GM19452 (cell line): ENCODE measurements at regions not wholly inside any gene's neighbourhood (a gene's known extent, or its start where the extent isn't known, plus 50 kb on each side); places are given as distances from the start of the nearest gene placed in this dataset.

Source experiments
- ATAC-seq: cut with Tn5 transposase; IDR thresholded peaks from one replicate; pipeline ENCODE4 v1.9.1; 2021; ENCODE audit not compliant: unreplicated experiment

DNA sequence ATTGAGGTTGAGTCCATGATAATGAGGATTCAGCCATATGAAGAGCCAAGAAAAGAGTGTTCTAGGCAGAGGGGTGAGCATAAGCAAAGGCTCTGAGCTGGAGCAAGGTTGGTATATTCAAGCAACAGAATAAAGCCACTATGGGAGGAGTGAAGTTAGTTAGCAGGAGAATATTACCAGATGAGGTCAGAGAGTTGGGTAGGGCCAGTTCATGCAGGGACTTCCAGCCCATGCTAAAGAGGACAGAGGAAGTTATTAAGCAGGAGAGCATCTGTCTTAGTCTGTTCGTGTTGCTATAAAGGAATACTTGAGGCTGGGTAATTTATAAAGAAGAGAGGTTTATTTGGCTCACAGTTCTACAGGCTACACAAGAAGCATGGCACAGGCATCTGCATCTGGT lies 57.1 kb upstream of the ATG10 start:
- no peak for ATAC-seq

DNA sequence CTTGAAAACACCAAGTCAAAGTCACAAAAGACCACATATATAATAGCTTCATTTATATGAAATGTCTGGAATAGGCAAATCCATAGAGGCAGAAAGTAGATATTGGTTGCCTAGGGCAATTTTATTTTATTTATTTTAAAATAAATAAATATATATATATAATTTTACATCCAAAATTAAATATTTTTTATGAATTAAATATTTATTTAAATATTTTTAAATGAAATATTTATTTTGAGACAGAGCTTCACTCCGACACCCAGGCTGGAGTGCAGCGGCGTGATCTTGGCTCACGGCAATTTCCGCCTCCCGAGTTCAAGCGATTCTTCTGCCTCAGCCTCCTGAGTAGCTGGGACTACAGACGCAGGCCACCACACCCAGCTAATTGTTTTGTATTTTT lies 58.9 kb upstream of the ATG10 start:
- ATAC-seq, result no peak

GRCh38 chr5:81909677-81910076 lies 62.1 kb upstream of the ATG10 start:
- peak; percentile 66 for ATAC-seq

- no peak for ATAC-seq
Measured at GRCh38 chr5:81908771-81909170, 63.1 kb upstream of the ATG10 start.

DNA sequence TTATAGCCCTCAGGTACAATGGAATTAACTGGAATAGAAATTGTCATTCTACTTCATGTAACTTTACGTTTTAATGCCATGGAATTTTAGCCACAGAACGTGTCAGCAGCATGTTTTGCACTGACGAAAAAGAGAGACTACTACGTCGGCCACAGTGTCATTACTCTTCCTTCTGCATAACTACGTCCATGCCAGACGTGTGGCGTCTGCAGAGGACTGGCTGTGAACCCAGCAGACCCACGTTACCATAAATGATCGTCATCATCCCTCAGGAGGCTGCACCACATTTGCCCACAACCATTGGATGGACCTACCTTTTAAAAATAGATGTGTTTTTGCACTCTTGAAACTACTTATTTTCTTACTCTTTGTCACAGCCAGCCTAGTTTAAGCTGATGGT lies 63.8 kb upstream of the ATG10 start:
- ATAC-seq, result no peak

DNA sequence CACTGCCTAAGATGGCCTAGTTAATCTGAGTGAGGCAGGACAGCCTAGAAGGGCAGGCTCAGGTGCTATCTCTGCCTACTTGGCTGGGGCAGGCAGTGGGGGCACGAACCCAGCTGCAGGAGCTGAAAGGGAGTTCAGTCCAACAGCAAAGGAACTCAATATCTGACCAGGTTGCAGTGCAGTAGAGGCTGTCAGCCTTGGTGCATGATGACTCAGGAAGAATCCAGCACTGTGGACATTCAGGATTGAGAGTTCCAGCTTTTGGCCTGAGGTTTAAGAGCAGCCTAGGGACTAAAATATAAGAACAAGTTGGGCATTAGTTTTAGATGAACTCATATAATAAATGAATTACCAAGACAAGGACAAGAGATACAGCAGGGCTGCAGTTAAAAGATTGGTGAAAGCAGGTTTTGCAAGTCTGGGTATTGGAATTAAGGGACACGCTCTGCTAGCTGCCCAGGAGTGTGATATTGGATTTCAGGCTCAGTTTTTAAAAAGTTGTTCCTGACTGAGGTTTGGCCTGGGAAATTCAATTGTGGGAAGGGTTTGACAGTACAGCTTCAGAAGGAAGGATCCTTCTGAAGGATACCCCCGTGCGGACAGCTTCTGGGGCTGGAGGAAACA lies 64.7 kb upstream of the ATG10 start:
- ATAC-seq, result no peak

DNA sequence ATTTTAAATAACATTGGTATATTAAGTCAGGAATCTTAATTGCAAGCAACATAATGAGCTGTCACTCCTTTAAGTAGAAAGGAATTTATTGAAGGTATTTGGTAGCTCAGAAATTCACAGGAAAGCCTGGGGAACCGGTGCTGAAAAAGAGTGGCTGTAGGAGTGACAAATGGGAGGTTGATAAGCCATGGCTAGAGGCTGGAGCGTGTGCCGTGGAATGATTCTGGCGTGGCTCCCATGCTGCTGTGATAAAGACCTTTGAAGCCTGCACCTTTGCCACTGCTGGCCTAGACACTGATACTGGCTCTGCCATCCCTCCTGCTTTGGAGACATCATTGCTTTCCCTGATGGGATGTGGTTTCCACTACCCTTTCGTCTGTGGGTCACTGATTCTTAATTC lies 65.7 kb upstream of the ATG10 start:
- no peak for ATAC-seq

DNA sequence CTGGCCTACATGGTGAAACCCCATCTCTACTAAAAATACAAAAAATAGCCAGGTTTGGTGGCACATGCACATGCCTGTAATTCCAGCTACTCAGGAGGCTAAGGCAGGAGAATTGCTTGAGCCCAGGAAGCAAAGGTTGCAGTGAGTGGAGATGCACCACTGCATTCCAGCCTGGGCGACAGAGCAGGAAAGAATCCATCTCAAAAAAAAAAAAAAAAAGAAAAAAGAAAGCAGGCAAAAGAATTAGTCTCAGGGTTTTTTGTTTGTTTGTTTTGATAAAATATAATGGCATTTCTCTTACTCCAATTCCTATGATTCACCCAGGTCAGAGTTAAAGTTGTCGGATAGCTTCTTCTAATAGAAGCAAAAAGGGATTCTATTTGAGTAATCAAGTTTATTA lies 67.0 kb upstream of the ATG10 start:
- ATAC-seq, result no peak

- no peak for ATAC-seq
Measured at GRCh38 chr5:81904166-81904565, 67.7 kb upstream of the ATG10 start.

GRCh38 chr5:81901586-81901985 lies 70.2 kb upstream of the ATG10 start:
- no peak for ATAC-seq

DNA sequence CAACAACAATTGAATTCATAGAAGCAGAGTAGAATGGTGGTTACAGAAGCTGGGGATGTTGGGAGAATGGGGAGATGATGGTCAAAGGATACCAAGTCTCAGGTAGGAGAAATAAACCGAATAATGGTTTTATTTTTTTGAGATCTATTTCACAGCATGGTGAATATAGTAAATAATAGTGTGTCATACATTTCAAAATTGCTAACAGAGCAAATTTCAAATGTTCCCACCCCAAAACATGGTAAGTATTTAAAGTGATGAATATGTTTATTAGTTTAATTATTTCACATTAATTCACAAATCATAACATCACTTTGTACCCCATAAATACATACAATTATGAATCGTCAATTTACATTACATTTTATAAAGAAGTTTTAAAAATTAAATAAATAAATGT lies 72.7 kb upstream of the ATG10 start:
- ATAC-seq, result no peak

DNA sequence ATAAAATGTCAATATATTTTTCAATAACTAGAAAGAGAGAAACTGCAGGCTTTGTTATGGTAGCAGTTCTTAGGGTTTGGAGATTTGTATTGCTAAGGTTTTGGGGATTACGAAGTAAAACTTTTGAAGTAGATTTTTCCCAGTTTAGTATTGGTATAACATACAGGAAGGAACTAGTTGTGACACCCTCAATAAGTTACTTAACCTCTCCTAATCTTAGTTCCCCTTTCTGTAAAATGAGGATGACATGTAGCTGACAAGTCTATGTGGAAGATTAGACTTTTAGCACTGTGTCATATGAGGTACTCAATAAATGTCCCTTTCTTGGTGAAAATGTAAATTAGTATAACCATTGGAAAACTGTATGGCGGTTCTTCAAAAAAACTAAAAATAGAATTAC lies 73.4 kb upstream of the ATG10 start:
- no peak for ATAC-seq

GRCh38 chr5:81896764-81897163 lies 75.1 kb upstream of the ATG10 start:
- no peak for ATAC-seq

GRCh38 chr5:81895307-81895706 lies 76.5 kb upstream of the ATG10 start:
- no peak for ATAC-seq

- ATAC-seq, result no peak
Measured at GRCh38 chr5:81893961-81894360, 77.9 kb upstream of the ATG10 start.

GRCh38 chr5:81884871-81885270 lies 87.0 kb upstream of the ATG10 start:
- no peak for ATAC-seq

DNA sequence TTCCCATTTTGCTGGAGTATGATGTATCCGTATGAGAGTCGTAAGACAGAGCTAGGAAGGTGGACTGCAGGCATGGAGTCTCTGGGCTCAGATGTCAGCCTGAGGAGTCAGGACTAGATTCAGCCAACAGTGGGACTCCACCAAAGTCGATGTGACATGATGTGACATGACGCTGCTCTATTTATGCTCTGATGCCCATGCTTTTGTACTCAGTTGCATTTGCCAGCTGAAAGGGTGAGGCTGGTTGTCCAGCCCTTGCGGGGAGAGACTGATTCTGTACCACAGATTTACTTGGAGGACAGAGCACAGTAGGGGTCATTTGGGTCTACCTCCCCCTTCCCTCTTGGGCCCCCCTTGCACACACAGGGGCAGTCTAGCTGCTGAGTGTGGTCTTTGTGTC lies 88.5 kb upstream of the ATG10 start:
- ATAC-seq, result no peak

GRCh38 chr5:81881595-81881994 lies 90.2 kb upstream of the ATG10 start:
- ATAC-seq, result no peak

DNA sequence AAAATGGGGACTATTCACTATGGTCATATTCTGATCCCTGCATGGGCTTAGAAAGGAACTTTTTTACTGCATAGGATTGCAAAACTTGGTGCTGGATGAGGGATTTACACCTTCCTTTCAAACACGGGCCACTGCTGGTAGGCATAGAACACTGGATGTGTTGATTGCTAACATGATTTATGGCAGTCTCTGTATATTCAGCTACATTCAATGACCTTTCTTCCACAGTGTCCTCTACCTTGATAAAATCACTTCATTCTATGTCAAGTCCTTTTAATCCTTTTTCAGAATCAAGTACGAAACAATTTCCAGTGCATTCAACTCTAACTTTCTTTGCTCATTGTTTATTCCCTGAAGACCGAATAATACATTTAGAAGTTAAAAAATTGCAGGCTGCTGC lies 91.9 kb upstream of the ATG10 start:
- no peak for ATAC-seq

DNA sequence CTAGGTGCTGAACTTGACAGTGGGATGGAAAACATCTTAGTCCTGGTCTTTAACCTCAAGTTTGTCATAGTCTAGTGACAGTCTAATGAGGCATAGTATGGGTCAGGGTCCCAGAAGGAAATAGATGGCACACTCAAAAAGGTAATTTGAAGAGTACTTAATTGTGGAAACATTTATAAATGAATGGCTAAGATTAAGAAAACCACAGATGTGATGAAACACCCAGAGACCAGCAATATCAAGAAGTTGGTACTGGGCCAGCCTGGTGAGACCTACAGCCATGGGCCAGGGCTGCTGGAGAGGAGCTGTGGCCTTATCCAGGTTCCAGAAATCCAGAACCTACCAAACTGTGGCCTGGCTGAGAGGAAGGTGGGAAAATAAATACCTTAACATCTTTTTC lies 93.5 kb upstream of the ATG10 start:
- ATAC-seq, result no peak

DNA sequence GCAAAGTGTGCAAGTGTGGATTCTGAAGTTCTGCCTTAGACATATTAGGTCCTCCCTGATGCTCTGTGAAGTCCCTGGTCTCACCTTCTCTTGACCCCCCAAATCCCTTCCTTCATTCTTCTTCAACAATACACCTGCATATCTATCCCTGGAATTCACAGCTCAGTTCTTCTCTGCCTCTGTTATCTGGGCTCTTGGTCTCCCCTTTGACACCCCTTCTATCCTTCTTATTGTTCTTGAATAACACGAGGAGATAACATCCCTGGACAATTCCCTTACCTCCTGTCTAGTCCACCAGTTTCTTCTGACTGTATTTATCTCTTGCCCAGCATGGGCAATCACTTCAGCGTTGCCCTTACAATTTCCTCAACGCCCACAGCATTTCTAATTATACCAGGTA lies 104.8 kb upstream of the ATG10 start:
- ATAC-seq, result no peak

DNA sequence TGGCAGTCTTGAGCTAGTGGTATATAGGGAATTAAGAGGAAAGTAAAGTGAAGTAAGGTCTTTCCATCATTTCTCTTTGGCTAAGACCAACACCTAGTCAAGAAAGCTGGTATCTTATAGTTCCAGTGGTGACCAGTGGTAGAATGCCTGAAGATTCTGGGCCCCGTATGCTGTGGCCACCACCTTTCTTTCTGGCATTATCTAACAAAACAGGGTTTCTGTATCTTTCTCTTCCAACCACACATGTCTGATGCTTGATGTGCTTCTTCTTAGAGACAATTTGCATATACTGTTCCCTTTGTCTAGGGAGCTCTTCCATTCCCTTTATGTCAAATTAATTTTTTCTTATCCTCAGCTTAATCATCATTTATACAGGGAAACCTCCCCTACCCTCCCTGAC lies 109.9 kb upstream of the SSBP2 start:
- ATAC-seq, result no peak

DNA sequence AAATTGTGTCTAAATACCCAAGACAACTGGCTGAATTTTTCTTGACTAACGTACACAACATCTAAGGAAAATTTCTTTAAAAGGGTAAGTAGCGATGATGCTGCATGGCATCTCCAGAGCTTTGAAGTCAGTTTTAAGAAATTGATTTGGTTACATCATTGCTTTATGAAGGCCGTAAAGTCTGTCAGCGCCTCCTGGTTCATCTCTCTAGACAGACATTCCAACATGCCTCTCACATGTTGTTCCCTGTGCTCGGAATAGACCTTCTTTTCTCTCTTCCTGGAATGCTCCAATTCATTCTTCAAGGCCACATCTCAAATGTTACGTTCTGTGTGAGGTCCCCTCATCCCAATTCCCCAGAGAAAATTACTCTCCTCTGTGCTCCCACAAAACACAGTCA lies 108.7 kb upstream of the SSBP2 start:
- ATAC-seq, result no peak
